HG02885 (cell line): ENCODE measurements at regions not wholly inside any gene's neighbourhood (a gene's known extent, or its start where the extent isn't known, plus 50 kb on each side); places are given as distances from the start of the nearest gene placed in this dataset.

Source experiments
- ATAC-seq: cut with Tn5 transposase; IDR thresholded peaks from one replicate; pipeline ENCODE4 v1.9.1; 2021; ENCODE audit warnings: mild to moderate bottlenecking; ENCODE audit not compliant: unreplicated experiment, poor library complexity

DNA sequence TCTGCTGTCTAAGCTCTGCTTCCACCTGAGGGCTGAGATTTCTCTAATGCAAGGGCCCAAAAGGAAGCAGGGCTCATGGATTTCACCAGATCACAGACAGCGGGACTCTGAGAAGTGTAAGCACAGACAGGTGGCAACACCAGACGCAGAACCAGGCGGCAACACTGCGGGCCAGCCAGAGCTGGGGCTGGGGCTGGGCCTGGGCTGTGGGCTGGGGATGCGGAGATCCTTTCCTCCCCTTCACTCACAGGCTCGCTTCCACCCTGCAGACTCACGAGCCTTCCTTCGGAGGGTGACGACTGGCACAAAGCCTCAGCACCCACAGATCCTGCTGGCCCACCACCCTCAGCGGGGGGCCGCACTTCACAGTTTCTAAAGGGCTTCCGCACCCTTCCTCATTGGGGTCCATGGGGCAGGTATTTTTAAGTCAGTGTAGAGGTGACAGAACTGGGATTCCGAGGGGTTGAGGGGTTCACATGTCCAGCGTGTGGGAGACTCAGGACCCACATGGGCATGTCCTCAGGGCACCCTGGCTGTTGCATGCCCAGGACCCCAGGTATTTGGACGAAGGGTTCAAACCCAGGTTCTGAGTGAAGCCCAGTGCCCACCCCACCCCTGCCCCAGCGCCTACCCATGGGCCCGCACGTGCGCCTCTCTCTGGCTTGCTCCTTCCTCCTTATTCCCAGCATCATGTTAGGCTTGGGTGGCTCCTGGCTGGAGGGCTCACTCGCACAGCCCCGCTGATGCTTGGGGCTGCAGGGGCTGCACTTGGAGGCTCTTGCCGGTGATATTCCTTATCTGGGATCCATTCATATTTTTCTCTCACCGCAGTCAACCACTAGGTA is 137.3 kb upstream of the GPR12 start:
- ATAC-seq, result no peak

DNA sequence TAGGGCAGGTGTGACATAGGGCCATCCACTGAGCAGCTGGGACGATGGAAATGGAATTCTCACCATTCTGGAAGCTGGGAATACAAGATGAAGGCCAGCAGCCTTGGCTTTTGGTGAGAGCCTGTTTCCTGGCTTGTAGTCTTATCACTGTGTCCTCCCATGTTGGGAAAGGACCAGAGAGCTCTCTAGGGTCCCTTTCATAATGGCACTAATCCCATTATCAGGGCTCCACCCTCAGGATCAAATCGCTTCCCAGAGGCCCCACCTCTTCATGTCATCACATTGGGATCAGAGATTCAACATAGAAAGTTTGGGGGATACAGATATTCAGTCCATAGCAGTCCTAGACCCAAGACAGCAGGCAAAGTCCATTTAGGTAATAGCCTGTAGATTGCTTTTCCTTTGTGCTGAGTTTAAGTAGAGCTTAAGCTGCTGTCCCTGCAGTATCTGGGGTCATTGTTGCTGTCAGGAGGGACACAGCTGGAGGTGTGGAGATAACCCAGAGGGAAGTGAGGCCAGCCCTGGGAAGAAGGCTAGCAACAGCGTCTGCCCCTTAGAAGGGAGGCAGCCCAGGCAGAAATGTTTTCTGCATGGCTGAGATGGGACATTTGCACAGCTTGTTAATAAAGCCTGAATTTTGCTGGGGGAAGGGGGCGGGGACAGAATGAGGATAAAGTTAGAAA is 136.5 kb upstream of the GPR12 start:
- no peak for ATAC-seq

GRCh38 chr13:26895808-26896466 is 135.4 kb upstream of the GPR12 start:
- ATAC-seq, result no peak

- ATAC-seq, result no peak
Observed at GRCh38 chr13:26895081-26895807, 134.7 kb upstream of the GPR12 start.

DNA sequence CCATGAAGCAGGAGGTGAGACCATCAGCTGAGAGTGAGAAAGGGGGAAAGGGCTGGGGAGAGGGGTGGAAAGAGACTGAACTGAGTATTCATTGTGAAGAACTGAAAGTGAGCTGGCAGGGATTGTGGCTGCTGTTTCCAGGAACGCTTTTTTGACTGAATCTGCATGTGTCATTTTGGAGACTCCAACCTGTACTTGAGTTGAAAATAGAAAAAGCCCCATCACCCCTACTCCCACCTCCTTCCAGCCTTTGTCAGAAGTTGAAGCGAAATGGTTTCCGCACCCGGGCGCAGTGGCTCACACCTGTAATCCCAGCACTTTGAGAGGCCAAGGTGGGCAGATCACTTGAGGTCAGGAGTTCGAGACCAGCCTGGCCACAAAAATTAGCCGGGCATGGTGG is 128.0 kb upstream of the GPR12 start:
- ATAC-seq, result no peak

GRCh38 chr13:26887594-26887993 is 127.0 kb upstream of the GPR12 start:
- ATAC-seq, result no peak

- ATAC-seq, result no peak
Observed at GRCh38 chr13:26883613-26884257, 123.1 kb upstream of the GPR12 start.

DNA sequence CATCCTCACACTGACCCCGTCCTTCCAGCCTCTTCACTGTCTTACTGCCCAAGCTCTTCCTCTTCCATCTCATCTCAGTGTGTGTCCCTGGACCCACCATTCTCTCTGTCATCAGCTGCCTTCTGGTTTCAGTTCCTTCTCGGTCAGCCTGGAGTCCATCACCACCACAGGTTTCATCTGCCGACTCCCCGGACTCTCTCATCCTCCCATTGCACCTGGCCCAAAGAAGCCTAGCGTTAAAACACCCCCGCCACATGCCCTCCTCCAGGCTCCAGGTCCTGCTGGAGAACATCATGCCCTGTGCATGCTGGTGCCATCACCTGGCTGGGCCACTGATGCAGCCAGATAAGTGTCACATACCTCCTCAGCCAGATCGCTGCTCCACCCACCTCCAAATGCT is 122.1 kb upstream of the GPR12 start:
- ATAC-seq, result no peak

DNA sequence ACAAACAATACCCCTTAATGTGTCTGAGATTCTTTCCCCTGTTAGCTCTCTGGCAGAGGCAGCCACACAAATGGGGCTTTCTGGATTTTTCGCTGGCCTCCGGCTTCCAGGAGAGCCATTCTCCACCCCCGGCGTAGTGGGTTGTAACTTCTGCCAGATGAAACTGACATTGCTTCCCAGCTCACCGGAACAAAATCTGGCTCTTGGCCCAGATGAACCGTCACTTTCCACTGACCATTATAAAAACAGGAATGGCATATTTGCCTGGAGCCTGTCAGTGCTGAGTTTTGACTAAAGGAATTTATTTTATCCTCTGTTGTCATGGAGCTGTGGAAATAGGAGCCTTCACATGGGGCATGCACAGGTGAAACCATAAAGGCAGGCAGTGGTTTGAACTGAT is 120.6 kb upstream of the GPR12 start:
- ATAC-seq, result no peak

- ATAC-seq, result no peak
Observed at GRCh38 chr13:26880735-26881134, 120.1 kb upstream of the GPR12 start.

GRCh38 chr13:26878438-26878837 is 117.9 kb upstream of the GPR12 start:
- no peak for ATAC-seq

DNA sequence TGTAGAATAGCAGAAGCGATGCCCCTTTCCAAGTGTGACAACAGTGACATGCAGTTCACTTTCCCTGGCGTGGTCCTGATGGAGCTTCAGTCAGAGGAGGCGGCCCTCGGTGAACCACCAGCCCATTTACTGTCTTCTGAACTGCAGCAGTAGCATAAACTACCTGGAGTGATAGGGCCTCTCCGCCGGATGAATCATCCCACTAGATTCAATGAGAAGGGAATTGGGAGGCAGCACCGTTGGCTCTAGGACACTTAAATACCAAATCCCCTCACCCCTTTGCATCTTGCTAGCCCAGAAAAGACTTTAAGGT is 112.8 kb upstream of the GPR12 start:
- ATAC-seq, result no peak

- no peak for ATAC-seq
Observed at GRCh38 chr13:26872525-26873385, 112.2 kb upstream of the GPR12 start.

GRCh38 chr13:26867451-26868091 is 107.0 kb upstream of the GPR12 start:
- no peak for ATAC-seq

- ATAC-seq, result no peak
Observed at GRCh38 chr13:26864576-26864975, 104.0 kb upstream of the GPR12 start.

DNA sequence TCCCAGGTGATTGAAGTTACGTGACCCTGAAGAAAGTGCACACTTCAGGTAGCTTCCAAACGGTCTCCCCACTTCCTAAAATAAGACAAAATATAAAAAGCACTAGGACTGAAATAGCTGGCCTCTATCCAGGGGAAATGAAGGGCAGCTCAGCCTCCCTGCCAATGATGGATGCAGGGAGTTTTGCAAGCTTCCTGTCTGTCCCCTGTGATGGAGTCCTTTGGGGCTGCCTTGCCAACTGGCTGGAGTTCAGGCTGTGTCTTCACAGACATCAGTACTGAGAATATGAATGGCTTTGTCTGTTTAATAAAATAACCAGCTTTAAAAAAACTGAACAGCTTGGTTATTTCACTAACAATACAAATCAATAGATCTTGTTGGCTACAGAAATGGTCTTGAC is 101.4 kb upstream of the GPR12 start:
- no peak for ATAC-seq

- no peak for ATAC-seq
Observed at GRCh38 chr13:26855921-26856320, 95.3 kb upstream of the GPR12 start.

- ATAC-seq, result no peak
Observed at GRCh38 chr13:26855071-26855470, 94.5 kb upstream of the GPR12 start.

GRCh38 chr13:26853323-26853722 is 92.7 kb upstream of the GPR12 start:
- ATAC-seq, result no peak
